GM18511 (cell line): ENCODE measurements at regions not wholly inside any gene's neighbourhood (a gene's known extent, or its start where the extent isn't known, plus 50 kb on each side); places are given as distances from the start of the nearest gene placed in this dataset.
"Not testable (repeated sequence)": the region's sequence is repeated elsewhere in the genome, so short reads cannot be mapped to it uniquely, and the experiment has no call there.

Experiments
- ATAC-seq: cut with Tn5 transposase; IDR thresholded peaks from one replicate; pipeline ENCODE4 v1.9.1; 2021; ENCODE audit warnings: mild to moderate bottlenecking, moderate library complexity; ENCODE audit not compliant: unreplicated experiment

- ATAC-seq, result no peak
Measured at GRCh38 chr12:25424211-25424731, 128.8 kb downstream of the LMNTD1 start.

- no peak for ATAC-seq
Measured at GRCh38 chr12:25423355-25424050, 129.6 kb downstream of the LMNTD1 start.

- no peak for ATAC-seq
Measured at GRCh38 chr12:25422241-25422640, 130.8 kb downstream of the LMNTD1 start.

- no peak for ATAC-seq
Measured at GRCh38 chr12:25421651-25422167, 131.4 kb downstream of the LMNTD1 start.

GRCh38 chr12:25420116-25420515, 133.0 kb downstream of the LMNTD1 start:
- no peak for ATAC-seq

GRCh38 chr12:25419595-25419994, 133.5 kb downstream of the LMNTD1 start:
- no peak for ATAC-seq

GRCh38 chr12:25417071-25417470, 136.0 kb downstream of the LMNTD1 start:
- ATAC-seq, result no peak

GRCh38 chr12:25416516-25416915, 136.6 kb downstream of the LMNTD1 start:
- no peak for ATAC-seq

GRCh38 chr12:25415004-25415403, 138.1 kb downstream of the LMNTD1 start:
- ATAC-seq, result no peak

GRCh38 chr12:25412735-25413134, 140.3 kb downstream of the LMNTD1 start:
- no peak for ATAC-seq

- no peak for ATAC-seq
Measured at GRCh38 chr12:25404955-25405354, 148.1 kb downstream of the LMNTD1 start.

- ATAC-seq, result no peak
Measured at GRCh38 chr12:25401547-25402345, 151.0 kb upstream of the KRAS start.

GRCh38 chr12:25397001-25397400, 146.3 kb upstream of the KRAS start:
- no peak for ATAC-seq

GRCh38 chr12:25395227-25395626, 144.5 kb upstream of the KRAS start:
- ATAC-seq, result no peak

GRCh38 chr12:25394775-25395174, 144.0 kb upstream of the KRAS start:
- ATAC-seq, result not testable (repeated sequence)

GRCh38 chr12:25394025-25394424, 143.3 kb upstream of the KRAS start:
- no peak for ATAC-seq

- not testable (repeated sequence) for ATAC-seq
Measured at GRCh38 chr12:25391346-25391745, 140.6 kb upstream of the KRAS start.

- ATAC-seq, result no peak
Measured at GRCh38 chr12:25388183-25388582, 137.5 kb upstream of the KRAS start.

- no peak for ATAC-seq
Measured at GRCh38 chr12:25387732-25388050, 137.0 kb upstream of the KRAS start.

- ATAC-seq, result no peak
Measured at GRCh38 chr12:25386831-25387731, 136.4 kb upstream of the KRAS start.

- no peak for ATAC-seq
Measured at GRCh38 chr12:25384893-25385248, 134.1 kb upstream of the KRAS start.
